HepG2 (cell line): ENCODE measurements at regions not wholly inside any gene's neighbourhood (a gene's known extent, or its start where the extent isn't known, plus 50 kb on each side); places are given as distances from the start of the nearest gene placed in this dataset.

Source experiments
- ATAC-seq: fragments of 200-7000 bp; cut with Tn5 transposase; 3 replicates; pipeline ENCODE4 v1.9.1; 2020; ENCODE audit warnings: mild to moderate bottlenecking, moderate library complexity
- BruUV-seq: library from RNA; stranded (reverse); fragments of 400-500 nt; replicated peaks from 2 replicates; lab custom pipeline; 2021; lab: Mats Ljungman, UMichigan
- CTCF ChIA-PET: fragments of 300-600 bp; formaldehyde crosslinking; extraction: SDS; loops from one replicate; lab custom pipeline; 2021; ENCODE audit warnings: low total read pairs, inconsistent platforms, low intra/inter-chr PET ratio; lab: Yijun Ruan, JAX
- POLR2A ChIA-PET: fragments of 350-600 bp; sonication (Branson Sonifier 250); formaldehyde crosslinking; loops from one replicate; lab custom pipeline; 2020; ENCODE audit warnings: antibody characterized with exemption, inconsistent platforms; lab: Yijun Ruan, JAX
- DNase-seq: peaks from one replicate; pipeline ENCODE4 v3.0.0-alpha.2; 2015; ENCODE audit warnings: low spot score
- FAIRE-seq: peaks from 3 replicates; lab custom pipeline; 2011; peaks lifted over from hg19 to GRCh38; lab: Jason Lieb, UNC
- H2AFZ ChIP-seq: one replicate; pipeline ENCODE4 v1.6.1; 2011; ENCODE audit warnings: low read length, inconsistent platforms
- H3K27ac ChIP-seq: fragments of 300-600 bp; 3 replicates; pipeline ENCODE4 v1.8.0; 2011; ENCODE audit warnings: mixed run types, mild to moderate bottlenecking, mixed read lengths, low read length, inconsistent platforms; ENCODE audit not compliant: insufficient read depth; ENCODE audit errors: extremely low read length
- H3K27me3 ChIP-seq, 2 experiments: fragments of 200-600 bp in 1 of 2; 2 replicates in 1 of 2; 3 replicates in 1 of 2; pipeline versions ENCODE4 v1.6.0 to v1.8.0; 2011; ENCODE audit warnings: low read length in 2 of 2, mild to moderate bottlenecking in 2 of 2, moderate library complexity in 2 of 2, inconsistent platforms in 1 of 2; ENCODE audit not compliant: insufficient read depth in 2 of 2, control insufficient read depth in 1 of 2
- H3K36me3 ChIP-seq, 2 experiments: fragments of 200-600 bp in 1 of 2; replicated peaks in 1 of 2; 2 replicates in 1 of 2; 3 replicates in 1 of 2; pipeline versions ENCODE4 v1.5.1 to v1.8.0; 2011; ENCODE audit warnings: low read length in 2 of 2, inconsistent platforms in 1 of 2; ENCODE audit not compliant: insufficient read depth in 2 of 2, control insufficient read depth in 1 of 2
- H3K4me1 ChIP-seq: 2 replicates; pipeline ENCODE4 v1.5.1; 2012; ENCODE audit warnings: low read length, inconsistent platforms; ENCODE audit not compliant: insufficient read depth
- H3K4me2 ChIP-seq: 2 replicates; pipeline ENCODE4 v1.6.0; 2011; ENCODE audit warnings: low read depth, low read length, inconsistent platforms
- H3K4me3 ChIP-seq, 3 experiments: fragments of 200-600 bp in 1 of 3; sonication (generic), shearing (Covaris generic) in 1 of 3; replicated peaks in 1 of 3; 2 replicates each; pipeline ENCODE4 v1.5.1; 2011 to 2016; ENCODE audit warnings: low read length in 3 of 3, inconsistent platforms in 2 of 3, low read depth in 2 of 3, mild to moderate bottlenecking in 2 of 3, control low read depth in 1 of 3, mixed read lengths in 1 of 3; ENCODE audit not compliant: insufficient read depth in 1 of 3
- H3K79me2 ChIP-seq: one replicate; pipeline ENCODE4 v1.6.1; 2011; ENCODE audit warnings: low read length, inconsistent platforms; ENCODE audit not compliant: insufficient read depth
- H3K9ac ChIP-seq: 2 replicates; pipeline ENCODE4 v1.6.0; 2011; ENCODE audit warnings: mild to moderate bottlenecking, low read depth, low read length, inconsistent platforms; ENCODE audit not compliant: insufficient read depth
- H3K9me3 ChIP-seq: 2 replicates; pipeline ENCODE4 v1.5.1; 2012; ENCODE audit warnings: mild to moderate bottlenecking, low read length
- H4K20me1 ChIP-seq: 2 replicates; pipeline ENCODE4 v1.6.0; 2011; ENCODE audit warnings: inconsistent platforms, mild to moderate bottlenecking, low read length, moderate library complexity; ENCODE audit not compliant: insufficient read depth
- CEBPG ChIP-seq: IDR thresholded peaks from 2 replicates; pipeline ENCODE4 v1.6.1; 2016
- HNRNPL ChIP-seq: fragments of 200-400 bp; formaldehyde crosslinking; IDR thresholded peaks from 2 replicates; pipeline ENCODE4 v1.6.1; 2017; ENCODE audit warnings: mild to moderate bottlenecking, low read depth, low read length
- KLF12 ChIP-seq: sonication (generic); formaldehyde crosslinking; IDR thresholded peaks from 2 replicates; pipeline ENCODE4 v1.4.0; 2020; ENCODE audit warnings: missing genetic modification reagents, borderline replicate concordance
- PHF5A ChIP-seq: IDR thresholded peaks from one replicate; pipeline ENCODE4 v1.6.1; 2018; ENCODE audit warnings: low read depth, missing genetic modification reagents; ENCODE audit not compliant: unreplicated experiment
- POGZ ChIP-seq: sonication (generic); formaldehyde crosslinking; IDR thresholded peaks from 2 replicates; pipeline ENCODE4 v1.4.0; 2020; ENCODE audit warnings: mild to moderate bottlenecking, missing genetic modification reagents
- ZBTB40 ChIP-seq, 2 experiments: fragments of 450-650 bp in 1 of 2; sonication (generic) in 1 of 2; formaldehyde crosslinking in 1 of 2; IDR thresholded peaks; 2 replicates each; pipeline versions ENCODE4 v1.6.1 to v1.8.0; 2016 to 2022; ENCODE audit warnings: antibody characterized with exemption in 1 of 2, mild to moderate bottlenecking in 1 of 2, missing genetic modification reagents in 1 of 2
- ZNF432 ChIP-seq: sonication (generic); formaldehyde crosslinking; IDR thresholded peaks from 2 replicates; pipeline ENCODE4 v1.5.0; 2020; ENCODE audit warnings: missing genetic modification reagents, mild to moderate bottlenecking, borderline replicate concordance
- ZNF484 ChIP-seq: sonication (generic); formaldehyde crosslinking; IDR thresholded peaks from 2 replicates; pipeline ENCODE4 v1.5.1; 2020; ENCODE audit warnings: mild to moderate bottlenecking, low read depth, missing genetic modification reagents, borderline replicate concordance
- ZNF558 ChIP-seq: sonication (generic); formaldehyde crosslinking; IDR thresholded peaks from 2 replicates; pipeline ENCODE4 v1.9.0; 2022; ENCODE audit warnings: mild to moderate bottlenecking, missing genetic modification reagents, borderline replicate concordance
- WGBS: methylation state at CpG from one replicate; pipeline ENCODE4 v1.1.6; 2017; ENCODE audit warnings: low lambda C conversion rate; 5-methylcytosine and 5-hydroxymethylcytosine counted together
- in situ Hi-C: cut with HindIII; loops from 2 replicates; pipeline ENCODE4 v1.10.0; 2017; ENCODE audit warnings: low pct_unique_long_range_greater_than_20kb; ENCODE audit not compliant: extremely low pct_ligation_motif_present
- intact Hi-C: fragments of 100-400 bp; cut with micrococcal nuclease; formaldehyde crosslinking; loops from one replicate; pipeline ENCODE4 v1.10.0; 2022; ENCODE audit not compliant: unreplicated experiment

DNA sequence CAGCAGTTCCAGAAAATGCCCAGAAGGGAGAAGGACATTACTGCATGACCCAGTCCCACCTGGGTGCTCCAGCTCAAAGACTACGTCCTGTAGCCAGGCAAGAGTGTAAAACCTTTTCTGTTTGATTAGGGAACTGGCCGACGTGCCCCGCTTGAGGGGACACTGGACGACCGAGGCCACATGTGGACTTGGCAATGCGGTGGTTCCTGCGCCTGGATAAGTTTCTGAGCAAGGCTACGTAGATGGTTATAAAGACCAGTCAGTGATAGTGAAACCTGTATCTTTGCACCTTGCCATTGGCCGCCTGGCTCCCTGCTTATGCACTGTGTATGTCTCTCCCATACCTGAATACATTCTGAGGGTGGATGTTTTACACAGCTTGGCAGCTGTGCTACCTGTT is 567.0 kb upstream of the CRIM1 start:
- in situ Hi-C loops (no loop called here), intact Hi-C loops (no loop called here)
- TF ChIP-seq KLF12 = no peak
- TF ChIP-seq ZNF558 = no peak
- TF ChIP-seq CEBPG (CRISPR knock-in tag) = no peak
- TF ChIP-seq POGZ = no peak
- TF ChIP-seq ZNF432 (CRISPR knock-in tag) = no peak
- no peak for TF ChIP-seq PHF5A (CRISPR knock-in tag)
- no peak for TF ChIP-seq ZBTB40 (IDR thresholded peaks at IDR 0.05)
- no peak for TF ChIP-seq ZBTB40 (CRISPR knock-in tag; IDR thresholded peaks at IDR 0.05)
- no peak for TF ChIP-seq ZNF484 (CRISPR knock-in tag)
- TF ChIP-seq HNRNPL = no peak
- DNase-seq (no peak), FAIRE-seq (no peak), ATAC-seq (no peak)
- Histone ChIP-seq H3K4me3 (no peak overlapping the region), H3K9me3 (peaks cover 64% of the 10 kb centered on the region), H4K20me1 (no peaks in the 10 kb centered on the region), H3K27me3 (no peaks in the 10 kb centered on the region), H3K79me2 (no peaks in the 10 kb centered on the region), H3K4me1 (no peaks in the 10 kb centered on the region), H2AFZ (no peak overlapping the region), H3K4me2 (no peak overlapping the region), H3K36me3 (no peaks in the 10 kb centered on the region), H3K9ac (no peak overlapping the region), H3K27ac (no peak overlapping the region)
- ChIA-PET POLR2A (no interaction called here), CTCF (no interaction called here)
- BruUV-seq = no TSS peak
- WGBS = 51% methylated on average over 10 of the region's 10 CpGs
